GM12865 (cell line): ENCODE measurements at regions not wholly inside any gene's neighbourhood (a gene's known extent, or its start where the extent isn't known, plus 50 kb on each side); places are given as distances from the start of the nearest gene placed in this dataset.
A peak's percentile ranks its signal among the peaks of the same experiment; 100 is the strongest.

ENCODE experiments used
- DNase-seq: peaks from one replicate; pipeline ENCODE4 v3.0.0; 2010; ENCODE audit warnings: low read depth
- H3K4me3 ChIP-seq: 2 replicates; pipeline ENCODE4 v1.5.1; 2011; ENCODE audit warnings: mild to moderate bottlenecking, low read depth, low read length, control low read depth
- CTCF ChIP-seq: IDR thresholded peaks from 2 replicates; pipeline ENCODE4 v1.5.1; 2011; ENCODE audit warnings: low read length, control low read depth, low read depth, inconsistent platforms; ENCODE audit not compliant: insufficient read depth; ENCODE audit errors: missing control alignments

- TF ChIP-seq CTCF = no peak
- no peak overlapping the region for H3K4me3 ChIP-seq
- DNase-seq = no peak
These were observed 1061.8 kb downstream of the PCDH19 start for GRCh38 chrX:99348256-99348655.

GRCh38 chrX:99308302-99308701 is 1101.8 kb downstream of the PCDH19 start:
- H3K4me3 ChIP-seq = no peak overlapping the region
- DNase-seq = no peak
- no peak for TF ChIP-seq CTCF

GRCh38 chrX:99305573-99305972 is 1104.5 kb downstream of the PCDH19 start:
- H3K4me3 ChIP-seq = no peak overlapping the region
- no peak for DNase-seq
- TF ChIP-seq CTCF = no peak

GRCh38 chrX:99301990-99302389 is 1108.1 kb downstream of the PCDH19 start:
- H3K4me3 ChIP-seq = no peak overlapping the region
- TF ChIP-seq CTCF = peak; percentile 17
- peak; percentile 4 for DNase-seq

GRCh38 chrX:99271641-99272040 is 1138.4 kb downstream of the PCDH19 start:
- TF ChIP-seq CTCF = no peak
- no peak overlapping the region for H3K4me3 ChIP-seq
- DNase-seq = no peak

- no peak for TF ChIP-seq CTCF
- no peak overlapping the region for H3K4me3 ChIP-seq
- DNase-seq = no peak
These were observed 1143.8 kb downstream of the PCDH19 start for GRCh38 chrX:99266255-99266654.

GRCh38 chrX:99248180-99248579 is 1161.9 kb downstream of the PCDH19 start:
- TF ChIP-seq CTCF = no peak
- no peak for DNase-seq

More at GRCh38 chrX:99248180-99248579, 1161.9 kb downstream of the PCDH19 start:
- no peak overlapping the region for H3K4me3 ChIP-seq
